GM06990 (cell line): ENCODE measurements at regions not wholly inside any gene's neighbourhood (a gene's known extent, or its start where the extent isn't known, plus 50 kb on each side); places are given as distances from the start of the nearest gene placed in this dataset.
"Not testable (repeated sequence)": the region's sequence is repeated elsewhere in the genome, so short reads cannot be mapped to it uniquely, and the experiment has no call there.

Experiments
- DNase-seq: peaks from one replicate; pipeline ENCODE4 v3.0.0-alpha.2; 2011; ENCODE audit not compliant: insufficient read length; ENCODE audit errors: extremely low read depth
- H3K27me3 ChIP-seq: replicated peaks from 2 replicates; pipeline ENCODE4 v1.6.0; 2011; ENCODE audit warnings: low read length; ENCODE audit not compliant: control insufficient read depth, insufficient read depth
- H3K36me3 ChIP-seq: 2 replicates; pipeline ENCODE4 v1.5.1; 2011; ENCODE audit warnings: low read length; ENCODE audit not compliant: control insufficient read depth, insufficient read depth
- H3K4me3 ChIP-seq: replicated peaks from 2 replicates; pipeline ENCODE4 v1.5.1; 2011; ENCODE audit warnings: low read depth, mild to moderate bottlenecking, control low read depth, low read length
- CTCF ChIP-seq: IDR thresholded peaks from 2 replicates; pipeline ENCODE4 v1.5.1; 2011; ENCODE audit warnings: low read length, control low read depth, mild to moderate bottlenecking, inconsistent platforms; ENCODE audit not compliant: insufficient read depth, poor library complexity, severe bottlenecking

- Histone ChIP-seq H3K27me3 (no peaks in the 10 kb centered on the region; the same call in 1 of the 2 replicates), H3K4me3 (no peak overlapping the region), H3K36me3 (no peaks in the 10 kb centered on the region)
- no peak for TF ChIP-seq CTCF
- no peak for DNase-seq
These were observed 132.4 kb upstream of the RGS6 start for GRCh38 chr14:71799841-71800240.

- no peak overlapping the region for H3K4me3 ChIP-seq
- no peak for TF ChIP-seq CTCF
- H3K36me3 ChIP-seq = no peaks in the 10 kb centered on the region
These were observed 131.4 kb upstream of the RGS6 start for GRCh38 chr14:71800878-71801277.

GRCh38 chr14:71803539-71804260 lies 128.5 kb upstream of the RGS6 start:
- Histone ChIP-seq H3K36me3 (no peaks in the 10 kb centered on the region), H3K27me3 (no peaks in the 10 kb centered on the region), H3K4me3 (no peak overlapping the region)
- TF ChIP-seq CTCF = no peak
- DNase-seq = no peak

More at GRCh38 chr14:71800878-71801277, 131.4 kb upstream of the RGS6 start:
- DNase-seq = no peak
- H3K27me3 ChIP-seq = no peaks in the 10 kb centered on the region

- Histone ChIP-seq H3K27me3 (no peaks in the 10 kb centered on the region), H3K36me3 (no peaks in the 10 kb centered on the region), H3K4me3 (no peak overlapping the region)
- TF ChIP-seq CTCF = no peak
- no peak for DNase-seq
These were observed 127.2 kb upstream of the RGS6 start for GRCh38 chr14:71804992-71805391.

- H3K4me3 ChIP-seq, H3K27me3 ChIP-seq, H3K36me3 ChIP-seq, DNase-seq: not testable (repeated sequence)
These were observed 125.2 kb upstream of the RGS6 start for GRCh38 chr14:71807049-71807448.

- not testable (repeated sequence) for H3K4me3 ChIP-seq, DNase-seq, H3K27me3 ChIP-seq, H3K36me3 ChIP-seq
These were observed 121.4 kb upstream of the RGS6 start for GRCh38 chr14:71810800-71811199.

GRCh38 chr14:71812693-71813092 lies 119.5 kb upstream of the RGS6 start:
- Histone ChIP-seq H3K27me3 (peaks cover 2% of the 10 kb centered on the region; the same call in 1 of the 2 replicates), H3K4me3 (no peak overlapping the region), H3K36me3 (no peaks in the 10 kb centered on the region)
- TF ChIP-seq CTCF = no peak
- DNase-seq = no peak
